ENCODE measurements at regions not wholly inside any gene's neighbourhood (a gene's known extent, or its start where the extent isn't known, plus 50 kb on each side); places are given as distances from the start of the nearest gene placed in this dataset.

DNA sequence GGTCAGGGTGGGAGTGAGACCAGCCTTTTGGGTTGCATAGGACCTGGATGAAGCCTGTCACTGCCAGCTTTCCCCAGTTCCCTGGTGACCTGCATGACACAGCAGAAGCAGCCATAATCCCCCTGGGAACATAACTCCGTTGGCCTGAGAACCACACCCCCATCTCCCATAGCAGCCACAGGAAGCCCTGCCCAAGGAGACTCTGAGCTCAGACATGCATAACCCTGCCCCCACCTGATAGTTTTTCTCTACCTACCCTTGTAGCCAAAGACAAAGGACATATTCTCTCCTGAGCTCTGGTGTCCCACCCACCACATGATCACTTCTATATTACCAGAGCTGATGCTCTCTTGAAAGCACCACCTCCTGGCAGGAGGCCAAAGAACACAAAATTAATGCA, 413.5 kb upstream of the HTR2A start:
- DNase-seq = no peak

DNA sequence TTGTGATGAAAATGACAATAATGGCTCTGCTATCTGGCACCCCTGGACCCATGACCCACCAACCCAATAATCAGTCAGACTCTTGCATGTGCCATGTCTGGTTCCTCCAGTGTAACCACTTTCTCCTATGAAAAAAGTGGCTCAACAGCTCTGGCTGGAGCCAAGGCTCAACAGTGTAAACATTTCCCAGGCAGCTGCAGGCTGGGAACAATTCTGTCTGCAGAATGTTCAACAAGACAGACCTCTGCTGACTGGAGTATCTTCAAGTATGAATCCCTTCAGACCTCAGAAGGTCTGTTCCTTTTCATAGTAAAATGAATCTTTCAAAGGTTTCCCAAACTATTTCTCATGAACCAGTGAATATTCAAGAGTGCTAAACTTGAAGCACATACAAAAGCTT, 410.1 kb upstream of the HTR2A start:
- DNase-seq = no peak

DNA sequence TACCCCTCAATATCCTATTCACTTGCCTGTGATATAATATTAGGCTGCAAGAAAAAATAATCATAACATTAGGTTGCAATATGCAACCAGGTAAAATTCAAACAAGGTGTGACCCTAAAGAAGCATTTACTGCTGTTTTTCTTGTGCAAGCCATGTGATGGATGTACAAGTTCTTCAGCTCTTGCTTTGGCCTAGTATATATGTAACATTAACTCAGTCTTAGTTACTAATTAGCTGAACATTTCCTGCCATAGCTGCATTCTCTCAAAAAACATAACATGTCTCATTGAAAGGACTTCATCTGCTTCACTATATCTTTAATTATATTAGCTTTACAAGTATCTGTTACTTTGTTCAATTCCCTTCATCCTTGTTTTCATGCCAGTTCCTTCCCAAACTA, 406.8 kb upstream of the HTR2A start:
- DNase-seq = no peak

DNA sequence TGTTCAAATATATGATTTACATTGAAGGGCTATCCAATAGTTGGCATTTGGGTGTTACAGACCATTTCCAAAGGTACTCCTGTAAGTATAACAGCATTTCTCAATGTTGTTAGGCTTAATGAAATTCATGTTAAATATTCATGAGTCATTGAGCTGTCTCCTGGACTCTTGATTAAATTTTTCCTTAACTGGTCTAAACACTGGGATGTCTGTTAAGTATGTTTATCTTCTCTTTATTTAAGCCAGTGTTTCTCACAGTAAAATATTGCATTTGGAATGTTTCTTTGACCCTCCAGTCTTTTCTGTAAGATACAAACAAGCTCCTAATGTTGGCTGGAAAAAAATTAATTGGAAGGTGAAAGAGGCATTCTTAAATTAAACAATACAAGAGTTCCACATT, 402.5 kb upstream of the HTR2A start:
- peak; percentile 11 for DNase-seq

DNA sequence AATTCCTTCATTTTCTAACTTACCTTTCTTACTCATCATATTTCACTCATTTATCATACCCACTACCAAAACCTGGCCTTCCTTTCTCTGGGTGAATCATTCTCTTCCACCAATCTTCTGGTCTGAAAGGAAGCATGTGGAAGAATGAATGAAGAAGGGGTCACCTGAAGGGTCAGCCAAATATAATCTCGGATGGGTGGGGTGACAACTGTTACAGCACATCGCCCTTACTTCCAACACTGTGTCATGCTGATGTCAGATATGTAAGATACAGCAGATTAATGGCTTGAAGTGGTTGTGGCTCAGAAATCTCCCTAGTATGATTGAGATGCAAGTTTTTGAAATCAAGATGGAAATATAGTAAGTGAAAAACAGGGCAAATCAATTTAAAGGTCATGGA, 401.7 kb upstream of the HTR2A start:
- no peak for DNase-seq

DNA sequence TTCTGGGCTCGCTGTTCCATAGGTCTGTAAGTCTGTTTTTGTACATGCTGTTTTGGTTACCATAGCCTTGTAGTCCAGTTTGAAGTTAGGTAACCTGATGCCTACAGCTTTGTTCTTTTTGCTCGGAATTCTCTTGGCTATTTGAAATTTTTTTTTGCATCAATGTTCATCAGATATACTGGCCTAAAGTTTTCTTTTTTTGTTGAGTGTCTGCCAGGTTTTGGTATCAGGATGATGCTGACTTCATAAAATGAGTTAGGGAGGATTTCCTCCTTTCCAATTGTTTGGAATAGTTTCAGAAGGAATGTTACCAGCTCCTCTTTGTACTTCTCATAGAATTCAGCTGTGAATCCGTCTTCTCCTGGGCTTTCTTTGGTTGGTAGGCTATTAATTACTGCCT, 397.8 kb upstream of the HTR2A start:
- DNase-seq = no peak

DNA sequence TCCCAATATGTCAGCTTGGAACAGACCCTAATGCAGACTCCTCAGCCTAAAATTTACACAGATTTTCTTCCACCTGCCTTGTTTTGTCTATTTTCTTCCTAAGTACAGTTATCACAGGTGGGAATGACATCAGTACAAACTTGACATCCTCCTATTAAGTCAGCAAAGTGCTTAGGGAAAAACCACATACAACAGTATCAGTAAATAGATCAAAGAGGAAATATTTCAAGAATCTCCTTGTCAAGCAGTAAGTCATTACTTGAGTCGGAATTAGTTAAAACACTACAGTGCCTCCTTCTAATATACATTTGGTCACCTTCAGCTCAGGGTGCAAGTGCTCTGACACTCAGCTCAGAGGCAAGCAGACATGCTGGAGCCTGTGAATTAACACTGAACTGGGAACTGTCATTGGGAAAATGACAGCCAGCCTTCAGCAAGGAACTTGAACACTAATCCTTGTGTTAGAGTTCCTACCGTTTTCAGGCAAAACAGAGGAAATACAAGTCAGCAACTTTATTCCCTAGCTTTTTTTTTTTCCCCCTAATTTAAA, 394.3 kb upstream of the HTR2A start:
- no peak for DNase-seq

DNA sequence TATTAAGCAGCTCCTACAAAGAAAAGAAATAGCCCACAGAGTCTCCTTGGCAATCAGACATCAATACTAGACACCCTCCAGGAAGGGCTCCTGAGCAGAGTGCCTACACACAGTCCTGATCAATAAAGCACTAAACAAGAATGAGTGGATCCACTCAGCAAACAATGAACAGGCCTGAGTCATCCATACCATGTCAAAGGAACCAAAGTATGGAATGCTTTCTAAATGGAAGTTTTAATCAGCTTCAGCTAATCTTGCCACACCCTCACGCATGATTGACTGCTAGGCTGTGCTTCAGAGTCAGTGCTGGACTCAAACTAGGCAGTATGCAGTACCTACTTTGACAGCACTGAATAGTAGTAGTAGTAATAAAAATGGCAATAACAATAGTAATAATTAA, 392.7 kb upstream of the HTR2A start:
- DNase-seq = no peak

DNA sequence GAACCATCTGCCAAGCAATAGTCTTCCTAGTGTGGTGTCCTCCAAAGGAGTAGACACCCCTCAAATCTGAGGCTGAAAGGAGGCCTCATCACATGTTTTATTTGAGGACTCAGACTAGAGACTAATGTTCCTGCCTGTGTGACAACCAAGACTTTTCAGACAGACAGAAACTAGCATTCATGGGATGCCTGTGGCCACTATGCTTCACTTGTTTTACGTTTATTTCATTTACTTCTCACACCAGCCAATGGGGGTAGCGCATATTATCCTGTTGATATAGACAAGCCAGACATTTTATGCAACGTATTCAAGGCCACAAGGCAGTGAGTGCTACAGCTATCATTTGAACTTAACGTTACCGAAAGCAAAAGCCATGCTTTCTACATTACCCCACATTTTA, 391.7 kb upstream of the HTR2A start:
- peak; percentile 31 for DNase-seq

DNA sequence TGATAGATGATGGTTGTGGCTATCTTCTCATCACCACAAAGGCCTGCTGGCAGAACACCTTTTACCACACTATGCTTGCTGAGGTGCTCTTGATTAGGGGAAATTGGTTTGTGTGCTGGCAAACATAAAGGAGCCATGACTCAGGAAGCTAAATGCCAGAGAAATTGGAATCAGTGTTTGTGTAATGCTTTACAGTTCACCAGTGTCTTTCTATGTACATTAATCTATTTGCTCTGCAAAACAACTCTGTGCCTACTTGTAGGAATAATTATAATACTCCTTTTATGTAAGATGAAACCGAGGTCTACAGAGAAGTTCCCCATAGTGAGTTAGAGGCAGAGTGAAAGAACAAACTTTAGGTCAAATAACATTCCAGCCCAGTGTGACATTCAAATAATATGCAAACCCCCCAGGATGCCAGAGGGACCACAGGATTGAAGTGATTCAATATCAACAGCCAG, 390.5 kb upstream of the HTR2A start:
- peak; percentile 82 for DNase-seq

DNA sequence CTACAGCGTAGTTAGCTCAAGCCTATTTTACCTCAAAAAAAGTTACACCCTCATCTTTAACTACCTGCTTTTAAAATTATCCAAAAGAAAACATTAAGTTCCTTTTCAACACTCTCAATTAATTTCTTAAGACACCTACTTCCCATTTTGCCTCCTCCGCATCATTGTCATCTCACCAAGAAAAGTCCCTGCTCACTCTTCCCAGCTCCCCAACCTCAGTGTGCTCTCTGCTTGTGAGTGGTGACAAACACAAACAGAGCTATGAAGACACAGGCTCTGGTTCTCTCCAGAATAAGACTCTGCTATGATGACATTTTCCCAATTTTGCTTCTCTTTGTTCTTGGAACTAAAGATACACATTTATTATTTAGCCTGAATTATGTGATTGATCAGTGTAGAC, 385.1 kb upstream of the HTR2A start:
- no peak for DNase-seq

DNA sequence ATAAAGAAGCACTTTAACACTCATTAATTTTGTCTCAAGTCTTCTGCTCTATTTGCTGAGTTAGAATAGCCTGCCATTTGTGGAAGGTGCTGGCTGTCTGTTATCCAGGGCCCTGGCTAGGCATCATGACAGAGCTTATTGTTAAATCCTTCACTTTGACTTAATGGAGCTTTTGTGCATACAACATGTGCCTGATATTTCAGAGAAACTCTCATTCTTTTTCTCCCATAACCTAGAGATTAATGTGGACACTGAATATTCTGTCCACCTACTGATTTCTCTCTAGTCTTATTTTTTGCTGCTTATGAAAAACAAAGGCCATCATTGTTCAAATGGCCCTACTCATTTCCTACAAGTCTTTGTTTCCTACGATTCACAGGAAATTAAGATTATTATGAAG, 383.1 kb upstream of the HTR2A start:
- DNase-seq = no peak

DNA sequence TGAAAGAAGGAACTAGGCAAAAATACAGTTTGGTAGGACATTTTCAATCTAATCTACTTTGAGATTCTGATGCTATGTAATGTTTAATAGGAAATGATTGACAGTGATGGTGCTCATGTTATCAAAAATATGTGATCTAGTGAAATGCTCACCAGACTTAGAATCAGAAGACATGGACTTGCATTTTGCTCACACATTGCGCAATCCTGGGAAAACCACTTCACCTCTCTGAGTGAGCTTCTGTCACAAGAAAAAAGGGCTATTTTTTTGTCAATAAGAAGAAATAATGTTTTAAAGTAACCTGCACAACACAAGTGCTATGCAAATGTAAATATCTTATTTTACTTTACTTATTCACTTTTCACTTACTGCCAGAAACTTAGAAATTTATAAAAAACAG, 380.9 kb upstream of the HTR2A start:
- DNase-seq = no peak

DNA sequence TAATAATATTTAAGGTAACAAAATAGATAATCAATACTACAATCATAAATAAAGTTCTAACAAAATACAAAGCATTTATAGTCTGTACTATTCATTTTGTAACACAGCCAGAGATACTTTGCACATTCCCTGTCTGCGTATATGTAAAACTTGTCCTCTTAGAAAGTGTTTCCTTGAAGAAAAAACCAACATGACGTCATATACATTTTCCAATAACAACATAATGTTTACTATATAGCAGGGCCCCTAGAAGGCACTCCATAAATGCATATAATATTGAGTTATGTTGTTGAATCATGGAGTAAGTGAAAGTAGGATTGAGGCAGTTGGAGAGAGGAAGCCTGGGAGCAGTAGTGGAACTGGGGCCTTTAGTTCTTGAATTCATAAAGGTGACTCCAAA, 371.4 kb upstream of the HTR2A start:
- no peak for DNase-seq

DNA sequence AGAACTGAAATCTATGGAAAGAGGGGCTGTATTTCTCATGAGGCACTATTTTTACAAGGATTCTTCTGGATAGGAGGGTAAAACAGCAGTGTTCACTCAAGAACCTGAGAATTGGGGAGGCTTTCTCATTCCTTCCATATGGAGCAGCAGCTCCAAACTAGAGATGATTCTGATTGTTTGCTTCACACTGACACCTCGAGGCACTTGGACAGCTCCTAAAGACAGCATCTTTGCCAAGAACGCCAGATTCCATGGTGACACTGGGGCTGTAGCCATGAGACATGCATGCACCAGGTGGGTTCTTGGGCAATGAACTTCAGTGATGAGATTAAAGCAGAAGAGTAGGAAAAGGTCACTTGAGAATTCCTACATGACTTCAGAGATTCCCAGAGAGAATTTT, 361.5 kb upstream of the HTR2A start:
- DNase-seq = no peak

DNA sequence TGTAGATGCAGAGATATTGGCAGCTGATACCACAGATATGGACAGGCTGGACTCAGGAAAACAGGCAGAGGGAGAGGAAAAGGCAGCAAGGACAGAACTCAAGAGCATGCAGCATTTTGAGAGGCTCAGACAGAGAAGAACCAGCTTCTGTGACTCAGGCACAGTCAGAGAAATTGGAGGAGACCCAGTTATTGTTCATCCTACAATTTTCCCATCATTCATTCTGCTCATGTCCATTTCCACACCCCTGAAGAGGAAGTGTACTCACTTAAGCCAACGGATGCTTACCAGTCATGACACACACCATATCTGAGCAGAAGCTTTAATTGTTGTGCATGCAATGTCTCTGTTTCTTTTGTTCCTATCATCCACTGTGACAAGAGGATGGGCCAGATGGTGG, 359.8 kb upstream of the HTR2A start:
- peak; percentile 77 for DNase-seq

DNA sequence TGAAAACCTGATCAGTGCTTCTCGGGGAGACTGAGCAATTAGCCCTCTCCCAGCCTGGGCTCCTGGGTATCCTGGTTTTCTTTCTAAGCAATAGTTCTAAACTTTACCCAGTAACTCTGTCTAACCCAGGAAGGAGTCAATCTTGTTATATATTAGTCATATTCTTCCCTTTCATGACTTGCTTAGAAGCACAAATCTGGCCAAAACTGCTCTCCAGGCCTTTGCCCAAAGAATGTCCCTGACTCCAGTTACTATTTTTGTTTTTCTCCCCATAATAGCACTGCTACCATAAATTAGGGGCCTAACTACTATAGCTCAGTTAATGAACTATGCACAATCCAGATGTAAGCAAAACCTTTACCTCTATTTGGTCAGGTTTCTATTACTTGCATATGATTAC, 355.8 kb upstream of the HTR2A start:
- peak; percentile 11 for DNase-seq

DNA sequence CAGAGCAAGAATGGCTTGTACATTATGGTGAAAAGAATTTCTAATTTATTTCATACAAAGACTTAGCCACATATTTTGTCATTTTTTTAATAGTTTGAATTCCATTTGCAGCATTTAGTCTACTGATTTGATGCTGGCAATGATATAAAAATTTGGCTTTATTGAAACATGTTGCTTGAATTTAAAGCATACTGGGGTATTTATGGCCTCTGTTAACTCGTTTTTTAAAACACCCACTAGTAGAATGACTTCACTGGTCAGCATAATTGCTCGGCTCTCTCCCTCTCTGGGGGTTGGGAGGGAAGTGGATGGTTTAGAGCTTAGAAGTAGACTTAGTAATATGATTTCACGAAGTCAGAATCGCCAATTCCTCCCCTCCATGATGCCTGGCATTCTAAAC, 354.9 kb upstream of the HTR2A start:
- DNase-seq = peak; percentile 34

DNA sequence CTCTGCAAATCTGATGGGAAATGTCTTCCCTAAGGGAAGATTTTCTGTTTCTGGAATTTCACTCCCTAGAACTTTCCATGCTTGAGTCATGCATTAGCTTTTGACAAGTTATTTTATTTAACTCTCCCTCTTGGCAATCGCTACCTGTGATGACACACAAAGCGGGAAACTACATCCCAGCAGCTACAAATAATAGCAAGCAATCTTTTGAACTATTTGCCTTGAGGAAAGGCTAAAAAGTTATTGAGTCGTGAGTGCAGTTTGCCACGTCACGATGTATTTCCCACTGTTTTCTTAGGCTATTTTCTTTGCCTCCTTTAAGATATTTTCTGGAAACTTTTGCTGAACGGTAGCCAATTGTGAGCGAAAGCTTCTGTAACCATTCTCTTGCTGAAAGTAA, 353.3 kb upstream of the HTR2A start:
- DNase-seq = peak; percentile 72

DNA sequence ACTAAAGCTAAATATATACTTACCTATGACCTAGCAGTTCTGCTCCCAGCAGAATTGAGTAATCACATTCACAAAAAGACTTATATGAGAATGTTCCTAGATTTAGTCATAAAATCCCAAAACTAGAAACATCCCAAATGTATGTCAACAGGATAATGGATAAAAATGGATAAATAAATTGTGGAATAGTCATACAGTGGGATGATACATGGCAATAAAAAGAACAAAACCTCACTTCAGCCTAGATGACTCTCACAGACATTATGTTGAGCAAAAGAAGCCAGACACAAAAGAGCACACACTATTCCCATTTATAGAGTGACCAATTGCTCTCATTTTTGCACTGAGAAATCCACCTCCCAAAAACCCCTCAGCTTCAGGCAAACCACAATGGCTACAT, 352.4 kb upstream of the HTR2A start:
- peak; percentile 51 for DNase-seq

DNA sequence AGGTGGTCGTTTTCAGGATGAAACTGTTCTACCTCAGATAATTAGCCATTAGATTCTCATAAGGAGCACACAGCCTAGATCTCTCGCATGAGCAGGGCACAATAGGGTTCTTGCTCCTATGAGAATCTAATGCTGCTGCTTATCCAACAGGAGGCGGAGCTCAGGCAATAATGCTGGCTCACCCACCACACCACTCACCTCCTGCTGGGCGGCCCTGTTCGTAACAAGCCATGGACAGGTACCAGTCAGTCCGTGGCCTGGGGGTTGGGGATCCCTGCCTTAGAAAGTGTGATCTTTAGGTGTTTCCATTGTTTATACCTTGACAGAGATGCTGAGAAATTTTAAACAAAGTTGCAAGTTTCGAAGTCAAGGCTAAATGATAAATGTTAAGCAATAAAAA, 344.6 kb upstream of the HTR2A start:
- no peak for DNase-seq

DNA sequence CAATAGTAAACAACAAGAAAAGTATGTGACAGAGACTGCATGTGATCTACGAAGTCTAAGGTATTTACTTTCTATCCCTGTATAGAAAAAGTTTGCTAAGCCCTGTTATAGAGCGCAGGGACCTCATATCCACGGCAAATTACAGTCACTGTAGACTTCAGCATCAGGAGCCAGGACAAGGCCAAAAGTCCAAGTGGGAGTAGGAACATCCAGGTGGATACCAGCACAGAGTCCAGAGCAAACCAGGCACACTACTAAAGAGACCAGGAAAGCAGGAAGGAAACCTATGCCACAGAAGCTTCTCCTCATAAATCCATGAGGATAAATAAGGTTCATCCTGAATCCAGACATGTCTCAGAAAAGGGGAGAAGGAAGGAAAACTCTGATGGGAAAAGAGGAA, 342.2 kb upstream of the HTR2A start:
- DNase-seq = no peak

DNA sequence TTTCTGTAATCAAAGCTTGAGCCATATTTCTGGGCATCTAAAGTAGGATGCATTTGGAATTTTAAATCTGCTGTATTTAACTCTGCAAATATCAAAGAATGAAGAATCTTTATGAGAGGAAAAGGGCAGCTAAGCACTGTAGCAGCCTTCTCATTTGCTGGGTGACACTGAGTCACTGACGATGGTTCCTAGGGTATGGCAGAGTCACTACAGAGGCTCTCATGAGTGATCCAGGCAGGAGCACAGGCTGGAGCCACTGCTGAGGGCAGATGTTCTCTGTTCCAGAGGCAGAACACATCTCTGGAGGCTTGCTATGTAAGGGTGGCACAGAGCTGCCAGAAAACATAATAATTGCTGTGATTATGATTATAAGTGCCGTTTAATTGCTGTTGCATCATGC, 340.7 kb upstream of the HTR2A start:
- no peak for DNase-seq

DNA sequence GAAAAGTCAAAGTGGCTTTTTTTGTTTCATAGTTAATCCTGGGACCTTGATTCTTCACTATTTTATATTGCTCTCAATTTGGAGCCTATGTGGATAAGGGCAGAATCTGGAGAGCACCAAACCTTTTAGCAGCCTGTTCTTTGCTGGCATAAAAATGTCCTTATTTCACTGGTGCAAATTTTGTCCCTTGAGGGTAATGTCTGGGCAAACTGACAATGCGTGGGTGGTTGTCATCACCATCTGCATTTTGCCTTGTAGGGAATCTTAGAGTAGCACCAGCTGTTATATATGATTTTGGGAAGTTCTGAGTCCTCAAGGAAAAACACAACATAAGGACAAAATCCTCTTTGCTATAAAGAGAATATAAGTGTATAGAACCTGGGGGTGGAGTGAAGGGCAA, 336.9 kb upstream of the HTR2A start:
- DNase-seq = no peak

DNA sequence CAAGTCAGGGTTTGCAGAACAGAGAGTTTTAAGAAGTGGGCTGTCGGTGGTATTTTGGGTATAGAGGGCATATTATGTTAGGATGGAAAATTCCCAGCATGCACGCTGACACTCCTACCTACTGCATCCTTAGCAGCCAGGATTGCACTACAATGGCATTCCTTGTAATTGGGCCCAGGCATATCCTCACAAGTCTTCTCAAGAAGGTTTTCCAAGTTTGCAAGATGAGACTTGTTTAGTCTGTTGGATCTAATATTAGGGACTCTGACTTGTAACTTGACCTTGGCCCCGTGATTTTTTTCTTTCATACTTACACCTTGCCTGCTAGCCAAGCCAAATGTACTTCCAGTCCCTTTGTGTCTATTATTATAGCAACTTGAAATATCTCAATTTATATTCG, 335.7 kb upstream of the HTR2A start:
- no peak for DNase-seq

DNA sequence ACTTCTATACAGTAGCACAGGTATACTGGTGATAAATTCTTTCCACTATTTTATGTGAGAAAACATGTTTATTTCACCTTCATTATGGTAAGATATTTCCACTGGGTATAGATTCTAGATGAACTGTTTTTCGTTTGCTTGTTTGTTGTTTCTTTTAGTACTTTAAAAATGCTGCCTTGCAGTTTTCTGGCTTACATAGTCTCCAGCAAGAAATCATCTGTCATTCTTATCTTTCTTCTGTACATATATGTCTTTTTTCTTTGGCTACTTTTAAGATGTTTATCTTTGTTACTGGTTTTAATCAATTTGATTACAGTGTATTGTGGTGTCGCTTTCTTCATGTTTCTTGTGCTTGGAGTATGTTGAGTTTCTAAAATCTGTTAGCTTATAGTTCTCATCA, 333.3 kb upstream of the HTR2A start:
- DNase-seq = no peak
